GM12878 (cell line): ENCODE measurements at regions not wholly inside any gene's neighbourhood (a gene's known extent, or its start where the extent isn't known, plus 50 kb on each side); places are given as distances from the start of the nearest gene placed in this dataset.

Source experiments
- ATAC-seq: fragments of 200-7000 bp; cut with Tn5 transposase; 3 replicates; pipeline ENCODE4 v1.9.1; 2020; ENCODE audit warnings: mild to moderate bottlenecking, moderate library complexity
- BruUV-seq: library from RNA; stranded (reverse); fragments of 400-500 nt; replicated peaks from 2 replicates; lab custom pipeline; 2021; lab: Mats Ljungman, UMichigan
- CTCF ChIA-PET: fragments of 300-600 bp; sonication (Branson Sonifier 250); formaldehyde crosslinking; extraction: SDS; loops from one replicate; lab custom pipeline; 2021; ENCODE audit warnings: inconsistent platforms; lab: Yijun Ruan, JAX
- POLR2A ChIA-PET: fragments of 350-600 bp; formaldehyde crosslinking; extraction: SDS; loops from one replicate; lab custom pipeline; 2021; ENCODE audit warnings: inconsistent platforms; lab: Charles Lee
- RAD21 ChIA-PET: fragments of 300-600 bp; sonication (Branson Sonifier 250); formaldehyde crosslinking; loops from one replicate; lab custom pipeline; 2023; ENCODE audit warnings: antibody characterized with exemption; ENCODE audit not compliant: unreplicated experiment; lab: Charles Lee
- SMC1A ChIA-PET: fragments of 300-600 bp; sonication (Branson Sonifier 250); formaldehyde crosslinking; loops from one replicate; lab custom pipeline; 2023; ENCODE audit not compliant: unreplicated experiment, uncharacterized antibody; lab: Charles Lee
- DNase-seq: peaks from one replicate; pipeline ENCODE4 v3.0.0-alpha.2; 2011; ENCODE audit warnings: low read depth, low spot score
- FAIRE-seq: peaks from 3 replicates; lab custom pipeline; 2011; peaks lifted over from hg19 to GRCh38; lab: Jason Lieb, UNC
- H2AFZ ChIP-seq: 2 replicates; pipeline ENCODE4 v1.6.0; 2011; ENCODE audit warnings: low read depth, low read length, control low read depth; ENCODE audit not compliant: control insufficient read depth
- H3K27ac ChIP-seq: 2 replicates; pipeline ENCODE4 v1.5.1; 2011; ENCODE audit warnings: control low read depth; ENCODE audit not compliant: control insufficient read depth, insufficient read depth
- H3K27me3 ChIP-seq, 2 experiments: replicated peaks in 1 of 2; 2 replicates each; pipeline versions ENCODE4 v1.6.0 to v1.6.1; 2011; ENCODE audit warnings: low read length in 1 of 2; ENCODE audit not compliant: control insufficient read depth in 2 of 2, insufficient read depth in 2 of 2
- H3K36me3 ChIP-seq, 2 experiments: 2 replicates each; pipeline ENCODE4 v1.5.1; 2011; ENCODE audit warnings: low read length in 1 of 2; ENCODE audit not compliant: control insufficient read depth in 2 of 2, insufficient read depth in 2 of 2
- H3K4me1 ChIP-seq: 2 replicates; pipeline ENCODE4 v1.6.1; 2011; ENCODE audit warnings: mild to moderate bottlenecking, low read length, moderate library complexity, mixed read lengths; ENCODE audit not compliant: control insufficient read depth, insufficient read depth
- H3K4me2 ChIP-seq: 2 replicates; pipeline ENCODE4 v1.6.0; 2011; ENCODE audit warnings: control low read depth; ENCODE audit not compliant: control insufficient read depth, insufficient read depth
- H3K4me3 ChIP-seq: fragments of 200-600 bp; sonication (generic); 2 replicates; pipeline ENCODE4 v1.5.1; 2016
- H3K79me2 ChIP-seq: 2 replicates; pipeline ENCODE4 v1.6.0; 2011; ENCODE audit warnings: low read length; ENCODE audit not compliant: control insufficient read depth, insufficient read depth
- H3K9ac ChIP-seq: 2 replicates; pipeline ENCODE4 v1.8.0; 2011; ENCODE audit warnings: low read length, control low read depth, mixed read lengths; ENCODE audit not compliant: control insufficient read depth, insufficient read depth
- H3K9me3 ChIP-seq: replicated peaks from 3 replicates; pipeline ENCODE4 v1.5.1; 2011; ENCODE audit warnings: mild to moderate bottlenecking, low read length; ENCODE audit not compliant: control insufficient read depth, insufficient read depth
- H4K20me1 ChIP-seq: 2 replicates; pipeline ENCODE4 v1.6.0; 2011; ENCODE audit not compliant: control insufficient read depth, insufficient read depth
- ATF7 ChIP-seq: fragments of 450-650 bp; IDR thresholded peaks from 2 replicates; pipeline ENCODE4 v1.6.1; 2016; ENCODE audit warnings: low read depth, mild to moderate bottlenecking
- BACH1 ChIP-seq: fragments of 450-650 bp; IDR thresholded peaks from 2 replicates; pipeline ENCODE4 v1.6.1; 2017; ENCODE audit warnings: mild to moderate bottlenecking, borderline replicate concordance
- BCL11A ChIP-seq: IDR thresholded peaks from 2 replicates; pipeline ENCODE4 v1.6.1; 2011; ENCODE audit warnings: low read depth, low read length
- ETV6 ChIP-seq, 2 experiments: fragments of 450-650 bp in 1 of 2; IDR thresholded peaks in 1 of 2; conservative IDR thresholded peaks in 1 of 2; 2 replicates each; pipeline ENCODE4 v1.6.1; 2014; ENCODE audit warnings: antibody characterized with exemption in 1 of 2, borderline replicate concordance in 1 of 2, low read depth in 1 of 2, mild to moderate bottlenecking in 1 of 2, moderate library complexity in 1 of 2
- FOXK2 ChIP-seq: fragments of 450-650 bp; IDR thresholded peaks from 2 replicates; pipeline ENCODE4 v1.6.1; 2017; ENCODE audit warnings: mild to moderate bottlenecking, moderate library complexity
- HDAC2 ChIP-seq: fragments of 200-600 bp; sonication (generic); IDR thresholded peaks from 2 replicates; pipeline ENCODE4 v1.6.1; 2017
- KDM1A ChIP-seq: fragments of 200-600 bp; sonication (generic); IDR thresholded peaks from 2 replicates; pipeline ENCODE4 v1.6.1; 2016; ENCODE audit warnings: borderline replicate concordance
- MEF2A ChIP-seq: IDR thresholded peaks from 2 replicates; pipeline ENCODE4 v1.6.1; 2011; ENCODE audit warnings: low read depth, mild to moderate bottlenecking, low read length, moderate library complexity; ENCODE audit not compliant: insufficient read depth
- MTA3 ChIP-seq: IDR thresholded peaks from 2 replicates; pipeline ENCODE4 v1.6.1; 2012; ENCODE audit warnings: low read length, inconsistent platforms, borderline replicate concordance
- PAX5 ChIP-seq: IDR thresholded peaks from 2 replicates; pipeline ENCODE4 v1.6.1; 2011; ENCODE audit warnings: low read depth, low read length, borderline replicate concordance
- RELA ChIP-seq: fragments of 450-650 bp; IDR thresholded peaks from 2 replicates; pipeline ENCODE4 v1.8.0; 2014; ENCODE audit warnings: borderline replicate concordance; ENCODE audit not compliant: partially characterized antibody
- SMAD1 ChIP-seq: fragments of 450-650 bp; IDR thresholded peaks from 2 replicates; pipeline ENCODE4 v1.6.1; 2018; ENCODE audit warnings: mild to moderate bottlenecking, low read depth; ENCODE audit not compliant: partially characterized antibody
- WGBS: methylation state at CpG from one replicate; pipeline ENCODE4 v1.1.6; 2016; ENCODE audit warnings: low lambda C conversion rate; ENCODE audit not compliant: insufficient replicate concordance, insufficient coverage; ENCODE audit errors: missing lambda C conversion rate; 5-methylcytosine and 5-hydroxymethylcytosine counted together
- in situ Hi-C: fragments of 300-500 bp; cut with MboI; formaldehyde crosslinking; loops from 9 replicates; pipeline ENCODE4 v1.14.3; 2018; ENCODE audit warnings: mixed read lengths
- intact Hi-C: fragments of 100-400 bp; cut with micrococcal nuclease; formaldehyde crosslinking; loops from one replicate; pipeline ENCODE4 v1.14.2; 2022; ENCODE audit not compliant: unreplicated experiment
- TF ChIP-seq, protein P1 (sequence below): IDR thresholded peaks from 2 replicates; pipeline ENCODE4 v1.6.1; 2012; ENCODE audit warnings: low read depth, low read length, improper control_type of control experiment

DNA sequence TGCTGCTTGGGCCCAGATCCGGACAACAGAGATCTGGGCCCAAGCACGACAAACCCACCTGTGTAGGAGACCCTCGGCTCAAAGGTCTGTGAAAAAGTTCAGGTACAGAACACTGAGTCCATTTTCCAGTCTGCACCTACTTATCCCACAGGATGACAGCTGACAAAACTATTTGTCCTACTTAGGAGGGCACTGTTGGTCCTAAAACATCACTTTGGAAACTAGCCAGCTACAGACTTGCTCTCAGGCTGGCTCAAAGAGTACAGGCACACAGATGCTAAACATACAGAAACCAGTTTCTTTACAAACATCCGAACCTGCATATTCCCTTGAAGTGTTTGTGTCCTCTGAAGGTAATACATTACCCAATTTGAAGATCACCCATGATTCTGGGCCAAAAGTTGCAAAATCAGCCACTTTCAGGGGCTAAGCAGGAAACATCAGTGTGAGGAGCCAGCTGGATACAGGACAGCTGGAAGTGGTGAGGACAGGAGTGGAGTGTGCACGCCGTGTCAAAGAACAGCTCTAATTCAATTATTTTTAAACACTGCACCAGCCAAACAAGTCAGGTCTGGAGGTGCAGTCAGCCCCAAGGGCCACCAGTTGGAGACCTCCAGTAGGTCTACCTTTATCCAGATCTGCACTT, 88.5 kb downstream of the NOC3L start:
- Histone ChIP-seq H3K4me2 (no peak overlapping the region), H3K79me2 (no peaks in the 10 kb centered on the region), H3K27ac (no peak overlapping the region), H3K36me3 (no peaks in the 10 kb centered on the region), H3K9me3 (no peaks in the 10 kb centered on the region; the same call in 2 of the 3 replicates), H3K4me1 (no peaks in the 10 kb centered on the region), H3K27me3 (0 out of 4 replicates have a peak, but pooled peaks cover 0 to under 1% of the 10 kb centered on the region in 2 experiments), H2AFZ (no peak overlapping the region), H4K20me1 (no peaks in the 10 kb centered on the region), H3K9ac (no peak overlapping the region), H3K4me3 (no peak overlapping the region)
- FAIRE-seq, result no peak
- SMC1A ChIA-PET, result interaction anchor here (1.9 kb wide), 1 partner anchor 170 kb away, joined by 5 read pairs; no protein-coding TSS in a partner anchor
- no peak for DNase-seq
- in situ Hi-C loops, result loop anchor here (5.0 kb wide), 1 partner anchor 173 kb away; no protein-coding TSS in a partner anchor
- no peak for ATAC-seq
- no peak for TF ChIP-seq BACH1
- no peak for TF ChIP-seq PAX5
- no peak for TF ChIP-seq BCL11A
- TF ChIP-seq KDM1A, result no peak
- TF ChIP-seq ATF7, result no peak
- TF ChIP-seq FOXK2, result no peak
- no peak for TF ChIP-seq HDAC2
- no peak for TF ChIP-seq MEF2A
- TF ChIP-seq MTA3, result no peak
- TF ChIP-seq ETV6 (conservative IDR thresholded peaks at IDR 0.05 in 1 of 2, IDR thresholded peaks at IDR 0.05 in 1 of 2; ENCODE audit: borderline replicate concordance in 1 of 2, low read depth in 1 of 2), result no peak
- TF ChIP-seq RELA, result no peak
- no peak for TF ChIP-seq SMAD1
- TF ChIP-seq, protein P1, sequence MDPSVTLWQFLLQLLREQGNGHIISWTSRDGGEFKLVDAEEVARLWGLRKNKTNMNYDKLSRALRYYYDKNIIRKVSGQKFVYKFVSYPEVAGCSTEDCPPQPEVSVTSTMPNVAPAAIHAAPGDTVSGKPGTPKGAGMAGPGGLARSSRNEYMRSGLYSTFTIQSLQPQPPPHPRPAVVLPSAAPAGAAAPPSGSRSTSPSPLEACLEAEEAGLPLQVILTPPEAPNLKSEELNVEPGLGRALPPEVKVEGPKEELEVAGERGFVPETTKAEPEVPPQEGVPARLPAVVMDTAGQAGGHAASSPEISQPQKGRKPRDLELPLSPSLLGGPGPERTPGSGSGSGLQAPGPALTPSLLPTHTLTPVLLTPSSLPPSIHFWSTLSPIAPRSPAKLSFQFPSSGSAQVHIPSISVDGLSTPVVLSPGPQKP, result no peak
- CTCF ChIA-PET, result interaction anchor here (1.0 to 5.3 kb wide), 5 partner anchors 13 to 357 kb away, joined by 3 to 58 read pairs (median 3); no protein-coding TSS in a partner anchor
- intact Hi-C loops, result no loop called here
- BruUV-seq, result no TSS peak
- POLR2A ChIA-PET, result interaction anchor here (1.1 kb wide), 1 partner anchor 155 kb away, joined by 5 read pairs; no protein-coding TSS in a partner anchor
- RAD21 ChIA-PET, result no interaction called here
- 30% methylated on average over 6 of the region's 6 CpGs for WGBS
